HG03196 (cell line): ENCODE measurements at regions not wholly inside any gene's neighbourhood (a gene's known extent, or its start where the extent isn't known, plus 50 kb on each side); places are given as distances from the start of the nearest gene placed in this dataset.
"Not testable (repeated sequence)": the region's sequence is repeated elsewhere in the genome, so short reads cannot be mapped to it uniquely, and the experiment has no call there.

Experiments used
- ATAC-seq: cut with Tn5 transposase; IDR thresholded peaks from one replicate; pipeline ENCODE4 v1.9.1; 2021; ENCODE audit not compliant: unreplicated experiment

- ATAC-seq: no peak
These were observed 63.3 kb downstream of the POU4F1 start for GRCh38 chr13:78540058-78540457.

- ATAC-seq: not testable (repeated sequence)
These were observed 77.3 kb downstream of the POU4F1 start for GRCh38 chr13:78526044-78526443.

- no peak for ATAC-seq
These were observed 78.4 kb downstream of the POU4F1 start for GRCh38 chr13:78524936-78525335.

GRCh38 chr13:78521091-78521490, 82.3 kb downstream of the POU4F1 start:
- ATAC-seq: no peak

GRCh38 chr13:78520425-78520824, 82.9 kb downstream of the POU4F1 start:
- ATAC-seq: no peak

GRCh38 chr13:78518482-78518881, 84.9 kb downstream of the POU4F1 start:
- not testable (repeated sequence) for ATAC-seq

GRCh38 chr13:78499802-78500201, 103.5 kb downstream of the POU4F1 start:
- ATAC-seq: no peak

GRCh38 chr13:78497702-78498355, 105.5 kb downstream of the POU4F1 start:
- ATAC-seq: no peak

- ATAC-seq: no peak
These were observed 111.4 kb downstream of the POU4F1 start for GRCh38 chr13:78491978-78492377.

GRCh38 chr13:78490225-78490624, 113.1 kb downstream of the POU4F1 start:
- ATAC-seq: not testable (repeated sequence)

GRCh38 chr13:78487707-78488106, 115.6 kb downstream of the POU4F1 start:
- no peak for ATAC-seq

- no peak for ATAC-seq
These were observed 117.5 kb downstream of the POU4F1 start for GRCh38 chr13:78485803-78486202.

GRCh38 chr13:78478183-78478582, 125.2 kb downstream of the POU4F1 start:
- ATAC-seq: no peak

GRCh38 chr13:78476910-78477309, 126.4 kb downstream of the POU4F1 start:
- no peak for ATAC-seq

- ATAC-seq: no peak
These were observed 134.7 kb downstream of the POU4F1 start for GRCh38 chr13:78468621-78469020.

GRCh38 chr13:78465250-78465649, 138.1 kb downstream of the POU4F1 start:
- ATAC-seq: no peak

GRCh38 chr13:78460176-78460575, 143.2 kb downstream of the POU4F1 start:
- no peak for ATAC-seq

- ATAC-seq: no peak
These were observed 159.5 kb downstream of the POU4F1 start for GRCh38 chr13:78443839-78444238.

- ATAC-seq: no peak
These were observed 165.6 kb downstream of the POU4F1 start for GRCh38 chr13:78437781-78438180.

GRCh38 chr13:78436311-78436710, 167.0 kb downstream of the POU4F1 start:
- no peak for ATAC-seq

- ATAC-seq: no peak
These were observed 172.0 kb downstream of the POU4F1 start for GRCh38 chr13:78431328-78431727.

- ATAC-seq: no peak
These were observed 172.5 kb downstream of the POU4F1 start for GRCh38 chr13:78430811-78431210.

- no peak for ATAC-seq
These were observed 173.1 kb downstream of the POU4F1 start for GRCh38 chr13:78430166-78430791.
